SK-N-SH treated with all-trans-retinoic acid at 6 μM for 48 hours (cell line): ENCODE measurements at regions not wholly inside any gene's neighbourhood (a gene's known extent, or its start where the extent isn't known, plus 50 kb on each side); places are given as distances from the start of the nearest gene placed in this dataset.

Source experiments
- ARNTL ChIP-seq: fragments of 450-650 bp; formaldehyde crosslinking; IDR thresholded peaks from 2 replicates; pipeline ENCODE4 v1.5.0; 2020; ENCODE audit warnings: low read depth, mild to moderate bottlenecking, moderate library complexity, borderline replicate concordance
- ESRRG ChIP-seq: fragments of 250-450 bp; sonication (Bioruptor Pico); IDR thresholded peaks from 2 replicates; pipeline ENCODE4 v1.6.1; 2021; ENCODE audit warnings: mild to moderate bottlenecking
- GLIS3 ChIP-seq: fragments of 250-450 bp; sonication (Bioruptor Pico); IDR thresholded peaks from 2 replicates; pipeline ENCODE4 v1.5.0; 2020; ENCODE audit warnings: mild to moderate bottlenecking, moderate library complexity
- ISL1 ChIP-seq: fragments of 250-450 bp; sonication (Bioruptor Pico); IDR thresholded peaks from 2 replicates; pipeline ENCODE4 v2.1.2; 2022; ENCODE audit warnings: mild to moderate bottlenecking, moderate library complexity
- PATZ1 ChIP-seq: fragments of 250-450 bp; sonication (Bioruptor Pico); IDR thresholded peaks from 2 replicates; pipeline ENCODE4 v1.8.0; 2020; ENCODE audit warnings: mild to moderate bottlenecking, moderate library complexity, borderline replicate concordance
- RARB ChIP-seq: fragments of 250-450 bp; sonication (Bioruptor Pico); IDR thresholded peaks from 2 replicates; pipeline ENCODE4 v1.8.0; 2021; ENCODE audit warnings: mild to moderate bottlenecking, moderate library complexity
- TCF4 ChIP-seq: fragments of 250-450 bp; sonication (Bioruptor Pico); IDR thresholded peaks from 2 replicates; pipeline ENCODE4 v1.8.0; 2021; ENCODE audit warnings: mild to moderate bottlenecking, moderate library complexity, borderline replicate concordance
- TOX ChIP-seq: fragments of 250-450 bp; sonication (Bioruptor Pico); IDR thresholded peaks from 2 replicates; pipeline ENCODE4 v1.8.0; 2021; ENCODE audit warnings: mild to moderate bottlenecking, moderate library complexity, borderline replicate concordance
- ZC3H10 ChIP-seq: fragments of 250-450 bp; sonication (Bioruptor Pico); IDR thresholded peaks from 2 replicates; pipeline ENCODE4 v1.5.1; 2021; ENCODE audit warnings: mild to moderate bottlenecking, moderate library complexity
- ZFP3 ChIP-seq: fragments of 250-450 bp; sonication (Bioruptor Pico); IDR thresholded peaks from 2 replicates; pipeline ENCODE4 v1.5.0; 2020; ENCODE audit warnings: mild to moderate bottlenecking, moderate library complexity
- TF ChIP-seq, protein P1 (sequence below): fragments of 250-450 bp; sonication (Bioruptor Pico); IDR thresholded peaks from 2 replicates; pipeline ENCODE4 v1.5.1; 2021; ENCODE audit warnings: mild to moderate bottlenecking, moderate library complexity
- TF ChIP-seq, protein P2 (sequence below): fragments of 250-450 bp; sonication (Bioruptor Pico); IDR thresholded peaks from 2 replicates; pipeline ENCODE4 v1.5.0; 2020; ENCODE audit warnings: mild to moderate bottlenecking, moderate library complexity
- TF ChIP-seq, protein P3 (sequence below): fragments of 250-450 bp; sonication (Bioruptor Pico); IDR thresholded peaks from 2 replicates; pipeline ENCODE4 v1.5.1; 2020; ENCODE audit warnings: low read depth, mild to moderate bottlenecking, moderate library complexity

DNA sequence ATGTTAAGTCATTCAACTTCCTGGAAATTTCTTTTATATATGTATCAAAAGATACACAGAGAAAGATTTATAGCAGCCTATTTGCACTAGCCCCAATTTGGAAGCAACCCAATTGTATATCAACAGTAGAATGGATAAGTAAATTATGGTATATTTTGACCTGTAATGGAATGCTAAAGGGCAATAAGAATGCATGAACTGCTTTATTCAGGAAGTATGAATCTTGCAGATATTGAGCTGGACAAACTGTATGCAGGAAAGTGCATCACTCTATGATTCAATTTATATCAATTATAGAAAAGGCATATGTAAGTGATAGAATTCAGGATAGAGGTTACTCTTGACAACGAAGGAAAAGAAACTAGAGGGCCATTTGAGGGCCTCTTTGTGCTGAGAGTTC lies 913.1 kb upstream of the FBXO33 start:
- TF ChIP-seq, protein P1, sequence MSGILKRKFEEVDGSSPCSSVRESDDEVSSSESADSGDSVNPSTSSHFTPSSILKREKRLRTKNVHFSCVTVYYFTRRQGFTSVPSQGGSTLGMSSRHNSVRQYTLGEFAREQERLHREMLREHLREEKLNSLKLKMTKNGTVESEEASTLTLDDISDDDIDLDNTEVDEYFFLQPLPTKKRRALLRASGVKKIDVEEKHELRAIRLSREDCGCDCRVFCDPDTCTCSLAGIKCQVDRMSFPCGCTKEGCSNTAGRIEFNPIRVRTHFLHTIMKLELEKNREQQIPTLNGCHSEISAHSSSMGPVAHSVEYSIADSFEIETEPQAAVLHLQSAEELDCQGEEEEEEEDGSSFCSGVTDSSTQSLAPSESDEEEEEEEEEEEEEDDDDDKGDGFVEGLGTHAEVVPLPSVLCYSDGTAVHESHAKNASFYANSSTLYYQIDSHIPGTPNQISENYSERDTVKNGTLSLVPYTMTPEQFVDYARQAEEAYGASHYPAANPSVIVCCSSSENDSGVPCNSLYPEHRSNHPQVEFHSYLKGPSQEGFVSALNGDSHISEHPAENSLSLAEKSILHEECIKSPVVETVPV = no peak
- TF ChIP-seq PATZ1 (CRISPR knock-in tag) = no peak
- no peak for TF ChIP-seq ISL1 (CRISPR knock-in tag)
- TF ChIP-seq RARB (CRISPR knock-in tag) = no peak
- no peak for TF ChIP-seq TCF4 (CRISPR knock-in tag)
- no peak for TF ChIP-seq GLIS3
- TF ChIP-seq TOX (CRISPR knock-in tag) = no peak
- no peak for TF ChIP-seq ZFP3 (CRISPR knock-in tag)
- TF ChIP-seq, protein P2, sequence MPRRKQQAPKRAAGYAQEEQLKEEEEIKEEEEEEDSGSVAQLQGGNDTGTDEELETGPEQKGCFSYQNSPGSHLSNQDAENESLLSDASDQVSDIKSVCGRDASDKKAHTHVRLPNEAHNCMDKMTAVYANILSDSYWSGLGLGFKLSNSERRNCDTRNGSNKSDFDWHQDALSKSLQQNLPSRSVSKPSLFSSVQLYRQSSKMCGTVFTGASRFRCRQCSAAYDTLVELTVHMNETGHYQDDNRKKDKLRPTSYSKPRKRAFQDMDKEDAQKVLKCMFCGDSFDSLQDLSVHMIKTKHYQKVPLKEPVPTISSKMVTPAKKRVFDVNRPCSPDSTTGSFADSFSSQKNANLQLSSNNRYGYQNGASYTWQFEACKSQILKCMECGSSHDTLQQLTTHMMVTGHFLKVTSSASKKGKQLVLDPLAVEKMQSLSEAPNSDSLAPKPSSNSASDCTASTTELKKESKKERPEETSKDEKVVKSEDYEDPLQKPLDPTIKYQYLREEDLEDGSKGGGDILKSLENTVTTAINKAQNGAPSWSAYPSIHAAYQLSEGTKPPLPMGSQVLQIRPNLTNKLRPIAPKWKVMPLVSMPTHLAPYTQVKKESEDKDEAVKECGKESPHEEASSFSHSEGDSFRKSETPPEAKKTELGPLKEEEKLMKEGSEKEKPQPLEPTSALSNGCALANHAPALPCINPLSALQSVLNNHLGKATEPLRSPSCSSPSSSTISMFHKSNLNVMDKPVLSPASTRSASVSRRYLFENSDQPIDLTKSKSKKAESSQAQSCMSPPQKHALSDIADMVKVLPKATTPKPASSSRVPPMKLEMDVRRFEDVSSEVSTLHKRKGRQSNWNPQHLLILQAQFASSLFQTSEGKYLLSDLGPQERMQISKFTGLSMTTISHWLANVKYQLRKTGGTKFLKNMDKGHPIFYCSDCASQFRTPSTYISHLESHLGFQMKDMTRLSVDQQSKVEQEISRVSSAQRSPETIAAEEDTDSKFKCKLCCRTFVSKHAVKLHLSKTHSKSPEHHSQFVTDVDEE (CRISPR knock-in tag) = no peak
- TF ChIP-seq ARNTL (CRISPR knock-in tag) = no peak
- TF ChIP-seq, protein P3, sequence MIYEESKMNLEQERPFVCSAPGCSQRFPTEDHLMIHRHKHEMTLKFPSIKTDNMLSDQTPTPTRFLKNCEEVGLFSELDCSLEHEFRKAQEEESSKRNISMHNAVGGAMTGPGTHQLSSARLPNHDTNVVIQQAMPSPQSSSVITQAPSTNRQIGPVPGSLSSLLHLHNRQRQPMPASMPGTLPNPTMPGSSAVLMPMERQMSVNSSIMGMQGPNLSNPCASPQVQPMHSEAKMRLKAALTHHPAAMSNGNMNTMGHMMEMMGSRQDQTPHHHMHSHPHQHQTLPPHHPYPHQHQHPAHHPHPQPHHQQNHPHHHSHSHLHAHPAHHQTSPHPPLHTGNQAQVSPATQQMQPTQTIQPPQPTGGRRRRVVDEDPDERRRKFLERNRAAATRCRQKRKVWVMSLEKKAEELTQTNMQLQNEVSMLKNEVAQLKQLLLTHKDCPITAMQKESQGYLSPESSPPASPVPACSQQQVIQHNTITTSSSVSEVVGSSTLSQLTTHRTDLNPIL = no peak
- no peak for TF ChIP-seq ZC3H10 (CRISPR knock-in tag)
- no peak for TF ChIP-seq ESRRG (CRISPR knock-in tag)
